Left hindlimb (tissue), 1 donor: ENCODE measurements at regions not wholly inside any gene's neighbourhood (a gene's known extent, or its start where the extent isn't known, plus 50 kb on each side); places are given as distances from the start of the nearest gene placed in this dataset.

Experiments
- DNase-seq: peaks from one replicate; pipeline ENCODE4 v3.0.0-alpha.2; 2018

GRCh38 chr6:44500074-44500473, 112.6 kb downstream of the CDC5L start:
- DNase-seq: no peak

- DNase-seq: no peak
These were observed 116.0 kb downstream of the CDC5L start for GRCh38 chr6:44503471-44503870.

GRCh38 chr6:44504301-44504791, 116.8 kb downstream of the CDC5L start:
- no peak for DNase-seq

- DNase-seq: no peak
These were observed 118.2 kb downstream of the CDC5L start for GRCh38 chr6:44505751-44506150.

GRCh38 chr6:44507014-44507413, 119.5 kb downstream of the CDC5L start:
- DNase-seq: no peak

GRCh38 chr6:44508646-44509045, 121.1 kb downstream of the CDC5L start:
- no peak for DNase-seq

GRCh38 chr6:44511126-44511525, 123.6 kb downstream of the CDC5L start:
- no peak for DNase-seq

GRCh38 chr6:44512868-44513741, 125.6 kb downstream of the CDC5L start:
- no peak for DNase-seq

GRCh38 chr6:44514085-44514484, 126.6 kb downstream of the CDC5L start:
- DNase-seq: no peak

GRCh38 chr6:44514576-44515193, 127.2 kb downstream of the CDC5L start:
- DNase-seq: no peak

GRCh38 chr6:44522871-44523270, 135.4 kb downstream of the CDC5L start:
- no peak for DNase-seq

- no peak for DNase-seq
These were observed 137.1 kb downstream of the CDC5L start for GRCh38 chr6:44524476-44525227.

GRCh38 chr6:44525761-44526351, 138.3 kb downstream of the CDC5L start:
- no peak for DNase-seq

GRCh38 chr6:44527181-44527580, 139.7 kb downstream of the CDC5L start:
- no peak for DNase-seq

GRCh38 chr6:44527583-44528369, 140.3 kb downstream of the CDC5L start:
- no peak for DNase-seq

GRCh38 chr6:44528370-44528644, 140.8 kb downstream of the CDC5L start:
- DNase-seq: no peak

GRCh38 chr6:44528716-44529115, 141.2 kb downstream of the CDC5L start:
- no peak for DNase-seq

GRCh38 chr6:44529146-44529905, 141.8 kb downstream of the CDC5L start:
- DNase-seq: no peak

- no peak for DNase-seq
These were observed 142.9 kb downstream of the CDC5L start for GRCh38 chr6:44530209-44530909.

- DNase-seq: no peak
These were observed 143.4 kb downstream of the CDC5L start for GRCh38 chr6:44530910-44531234.

GRCh38 chr6:44531442-44532015, 144.0 kb downstream of the CDC5L start:
- DNase-seq: no peak
